ENCODE measurements at regions not wholly inside any gene's neighbourhood (a gene's known extent, or its start where the extent isn't known, plus 50 kb on each side); places are given as distances from the start of the nearest gene placed in this dataset.

DNA sequence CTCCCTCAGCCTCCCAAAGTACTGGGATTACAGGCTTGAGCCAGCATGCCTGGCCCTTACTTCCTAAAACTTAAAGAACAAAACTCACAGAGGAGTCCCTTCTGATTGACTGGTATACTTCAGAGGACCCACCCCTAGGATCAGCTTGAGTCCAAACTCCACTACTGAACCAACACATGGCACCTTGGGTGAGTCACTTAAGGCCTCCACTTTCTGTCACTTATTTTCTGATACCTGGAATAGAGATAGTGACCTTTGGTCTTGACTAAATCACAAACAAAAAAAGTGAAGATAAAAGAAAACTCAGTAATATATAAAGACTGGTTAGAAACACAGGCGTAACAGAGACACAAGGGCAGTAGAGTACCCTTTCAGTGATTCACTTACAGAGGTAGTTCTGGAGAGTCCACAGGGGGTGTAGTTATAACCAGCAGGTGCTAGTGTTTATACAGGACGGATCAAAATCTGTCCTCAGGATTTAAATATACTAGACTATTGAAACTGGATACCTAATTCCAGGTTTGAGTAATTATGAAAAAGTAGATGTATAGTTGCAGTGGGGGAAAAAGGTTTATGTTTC, 274.3 kb upstream of the ANKRD55 start:
- TF ChIP-seq, protein P1, sequence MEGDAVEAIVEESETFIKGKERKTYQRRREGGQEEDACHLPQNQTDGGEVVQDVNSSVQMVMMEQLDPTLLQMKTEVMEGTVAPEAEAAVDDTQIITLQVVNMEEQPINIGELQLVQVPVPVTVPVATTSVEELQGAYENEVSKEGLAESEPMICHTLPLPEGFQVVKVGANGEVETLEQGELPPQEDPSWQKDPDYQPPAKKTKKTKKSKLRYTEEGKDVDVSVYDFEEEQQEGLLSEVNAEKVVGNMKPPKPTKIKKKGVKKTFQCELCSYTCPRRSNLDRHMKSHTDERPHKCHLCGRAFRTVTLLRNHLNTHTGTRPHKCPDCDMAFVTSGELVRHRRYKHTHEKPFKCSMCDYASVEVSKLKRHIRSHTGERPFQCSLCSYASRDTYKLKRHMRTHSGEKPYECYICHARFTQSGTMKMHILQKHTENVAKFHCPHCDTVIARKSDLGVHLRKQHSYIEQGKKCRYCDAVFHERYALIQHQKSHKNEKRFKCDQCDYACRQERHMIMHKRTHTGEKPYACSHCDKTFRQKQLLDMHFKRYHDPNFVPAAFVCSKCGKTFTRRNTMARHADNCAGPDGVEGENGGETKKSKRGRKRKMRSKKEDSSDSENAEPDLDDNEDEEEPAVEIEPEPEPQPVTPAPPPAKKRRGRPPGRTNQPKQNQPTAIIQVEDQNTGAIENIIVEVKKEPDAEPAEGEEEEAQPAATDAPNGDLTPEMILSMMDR (IDR thresholded peaks at IDR 0.05; ENCODE audit: low read depth, low read length) = no peak
- Histone ChIP-seq H3K27me3 (ENCODE audit: insufficient read depth, low read depth, severe bottlenecking) (no peaks in the 10 kb centered on the region), H3K36me3 (no peaks in the 10 kb centered on the region), H3K27ac (no peak overlapping the region), H3K4me3 (ENCODE audit: low read depth, low read length) (no peak overlapping the region), H3K9me3 (ENCODE audit: severe bottlenecking) (no peaks in the 10 kb centered on the region)
- no peak for DNase-seq

DNA sequence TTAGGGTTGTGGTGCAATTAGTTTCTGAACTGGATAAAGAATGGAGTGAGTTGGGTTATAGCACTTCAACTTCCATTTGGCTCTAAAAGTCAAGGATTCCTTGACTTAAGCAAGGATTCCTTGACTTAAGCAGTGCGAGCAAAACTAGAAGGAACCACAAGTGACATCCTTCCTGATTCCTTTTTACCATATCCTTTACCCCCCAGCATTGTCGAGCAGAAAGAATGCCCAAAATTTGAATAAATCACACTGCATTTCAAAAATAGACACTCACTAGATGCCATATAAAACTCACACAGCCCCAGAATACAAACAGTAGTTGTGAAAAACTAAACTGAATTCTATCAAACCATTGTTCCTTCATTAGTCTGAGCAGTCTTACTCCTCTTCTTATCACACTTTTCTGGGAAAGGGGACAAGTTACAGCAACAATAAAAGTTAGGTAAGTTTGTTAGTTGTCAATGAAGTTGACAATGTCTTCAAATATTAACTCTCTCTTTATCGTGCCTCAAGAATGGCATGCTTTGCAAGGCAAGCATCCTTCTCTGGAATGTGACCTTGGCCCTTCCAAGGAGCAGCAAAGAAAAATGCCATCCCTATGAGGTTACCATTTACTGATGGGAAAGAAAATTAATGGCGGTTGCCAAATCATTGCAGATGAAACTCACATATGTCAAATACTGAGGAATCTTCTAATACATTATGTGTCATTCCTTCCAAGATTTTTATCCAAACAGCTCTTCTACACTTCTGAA, 273.3 kb upstream of the ANKRD55 start:
- no peak overlapping the region for H3K4me3 ChIP-seq (ENCODE audit: low read depth, low read length)
- DNase-seq = no peak
- TF ChIP-seq, protein P1 (IDR thresholded peaks at IDR 0.05; ENCODE audit: low read depth, low read length) = no peak
- no peaks in the 10 kb centered on the region for H3K36me3 ChIP-seq
- H3K9me3 ChIP-seq (ENCODE audit: severe bottlenecking) = no peaks in the 10 kb centered on the region
- H3K27me3 ChIP-seq (ENCODE audit: insufficient read depth, low read depth, severe bottlenecking) = no peaks in the 10 kb centered on the region
- H3K27ac ChIP-seq = no peak overlapping the region

DNA sequence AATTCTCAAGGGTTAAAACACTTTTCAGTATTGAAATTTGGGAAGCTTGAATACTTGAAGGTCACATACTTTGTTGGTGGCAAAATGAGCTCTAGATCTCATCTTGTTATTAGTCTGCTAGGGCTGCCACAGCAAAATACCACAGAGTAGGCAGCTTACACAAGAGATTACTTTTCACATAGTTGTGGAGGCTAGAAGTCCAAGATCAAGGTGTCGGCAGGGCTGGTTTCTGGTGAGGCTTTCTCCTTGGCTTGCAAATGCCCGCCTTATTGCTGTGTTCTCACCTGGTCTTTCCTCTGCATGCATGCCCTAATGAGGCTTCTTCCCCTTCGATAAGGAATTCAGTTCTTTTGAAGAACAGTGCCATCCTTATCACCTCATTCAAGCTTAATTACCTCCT, 270.8 kb upstream of the ANKRD55 start:
- Histone ChIP-seq H3K27ac (no peak overlapping the region), H3K36me3 (no peaks in the 10 kb centered on the region), H3K4me3 (ENCODE audit: low read depth, low read length) (no peak overlapping the region), H3K9me3 (ENCODE audit: severe bottlenecking) (no peaks in the 10 kb centered on the region), H3K27me3 (ENCODE audit: insufficient read depth, low read depth, severe bottlenecking) (no peaks in the 10 kb centered on the region)
- DNase-seq = no peak
- TF ChIP-seq, protein P1 (IDR thresholded peaks at IDR 0.05; ENCODE audit: low read depth, low read length) = no peak

DNA sequence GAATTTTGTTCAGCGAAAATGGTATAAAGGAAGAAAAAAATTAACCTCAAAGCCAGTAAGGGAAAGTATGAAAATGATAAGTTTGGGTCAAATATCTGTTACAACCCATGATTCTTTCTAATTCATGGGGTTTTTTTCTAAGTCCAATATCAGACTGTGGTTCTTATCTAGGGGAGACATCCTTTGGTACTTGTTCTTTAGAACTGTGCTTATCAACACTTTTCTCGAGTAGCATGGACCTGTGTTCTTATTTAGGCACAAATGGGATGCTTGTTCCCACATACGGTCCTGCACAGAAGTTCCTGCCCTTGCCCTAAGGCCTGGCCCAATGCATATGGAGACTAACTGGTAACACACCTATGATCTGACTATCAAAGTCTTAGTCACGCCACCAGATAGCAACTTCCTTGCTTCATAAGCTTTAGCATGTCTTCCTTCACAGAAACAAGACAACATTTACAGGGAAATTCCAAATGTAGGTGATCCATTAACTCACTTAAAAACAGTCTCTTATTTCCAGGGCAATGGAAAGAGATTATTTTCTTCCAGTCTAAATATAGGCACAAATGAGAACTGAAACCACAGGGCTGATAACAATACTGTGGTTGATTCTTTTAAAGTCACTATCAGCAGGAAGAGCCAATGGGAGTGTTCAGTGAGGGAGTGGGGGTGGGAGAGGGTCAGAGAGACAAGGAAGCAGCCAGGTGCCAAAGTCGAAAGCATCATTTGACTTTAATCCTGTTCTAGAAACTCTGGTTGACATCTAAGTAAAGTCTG, 268.8 kb upstream of the ANKRD55 start:
- Histone ChIP-seq H3K4me3 (ENCODE audit: low read depth, low read length) (no peak overlapping the region), H3K9me3 (ENCODE audit: severe bottlenecking) (no peaks in the 10 kb centered on the region), H3K27ac (no peak overlapping the region), H3K27me3 (ENCODE audit: insufficient read depth, low read depth, severe bottlenecking) (no peaks in the 10 kb centered on the region), H3K36me3 (no peaks in the 10 kb centered on the region)
- DNase-seq = no peak
- TF ChIP-seq, protein P1 (IDR thresholded peaks at IDR 0.05; ENCODE audit: low read depth, low read length) = no peak

DNA sequence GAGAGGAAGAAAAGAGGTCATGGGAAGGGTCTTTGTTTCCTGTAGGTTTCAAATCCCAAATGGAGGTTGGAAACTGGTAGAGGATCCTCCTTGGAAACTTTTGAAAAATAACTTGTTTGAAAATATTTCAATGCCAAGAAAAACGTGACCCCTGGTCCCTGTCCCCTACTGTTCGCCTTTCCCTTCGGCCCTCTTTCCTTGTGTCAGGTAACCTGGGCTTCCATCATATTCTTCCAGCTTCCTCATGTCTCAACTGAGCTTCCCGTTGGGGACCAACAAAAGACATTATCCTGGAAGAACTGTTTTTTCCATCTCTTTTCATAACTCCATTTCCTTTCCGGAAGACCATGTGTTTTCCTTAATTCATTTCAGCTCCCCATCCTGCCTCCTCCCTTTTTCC, 266.8 kb upstream of the ANKRD55 start:
- TF ChIP-seq, protein P1 (IDR thresholded peaks at IDR 0.05; ENCODE audit: low read depth, low read length) = no peak
- H3K9me3 ChIP-seq (ENCODE audit: severe bottlenecking) = no peaks in the 10 kb centered on the region
- no peaks in the 10 kb centered on the region for H3K36me3 ChIP-seq
- no peaks in the 10 kb centered on the region for H3K27me3 ChIP-seq (ENCODE audit: insufficient read depth, low read depth, severe bottlenecking)
- no peak overlapping the region for H3K27ac ChIP-seq
- no peak for DNase-seq
- H3K4me3 ChIP-seq (ENCODE audit: low read depth, low read length) = no peak overlapping the region
